GM12875 (cell line): ENCODE measurements at regions not wholly inside any gene's neighbourhood (a gene's known extent, or its start where the extent isn't known, plus 50 kb on each side); places are given as distances from the start of the nearest gene placed in this dataset.

Experiments used
- H3K4me3 ChIP-seq: one replicate; pipeline ENCODE4 v1.5.1; 2011; ENCODE audit warnings: low read depth, low read length, control low read depth
- TF ChIP-seq, protein P1 (sequence below): IDR thresholded peaks from 2 replicates; pipeline ENCODE4 v1.5.1; 2011; ENCODE audit warnings: low read depth, mild to moderate bottlenecking, control low read depth, inconsistent platforms, low read length, moderate library complexity, borderline replicate concordance; ENCODE audit not compliant: insufficient read depth

- TF ChIP-seq, protein P1, sequence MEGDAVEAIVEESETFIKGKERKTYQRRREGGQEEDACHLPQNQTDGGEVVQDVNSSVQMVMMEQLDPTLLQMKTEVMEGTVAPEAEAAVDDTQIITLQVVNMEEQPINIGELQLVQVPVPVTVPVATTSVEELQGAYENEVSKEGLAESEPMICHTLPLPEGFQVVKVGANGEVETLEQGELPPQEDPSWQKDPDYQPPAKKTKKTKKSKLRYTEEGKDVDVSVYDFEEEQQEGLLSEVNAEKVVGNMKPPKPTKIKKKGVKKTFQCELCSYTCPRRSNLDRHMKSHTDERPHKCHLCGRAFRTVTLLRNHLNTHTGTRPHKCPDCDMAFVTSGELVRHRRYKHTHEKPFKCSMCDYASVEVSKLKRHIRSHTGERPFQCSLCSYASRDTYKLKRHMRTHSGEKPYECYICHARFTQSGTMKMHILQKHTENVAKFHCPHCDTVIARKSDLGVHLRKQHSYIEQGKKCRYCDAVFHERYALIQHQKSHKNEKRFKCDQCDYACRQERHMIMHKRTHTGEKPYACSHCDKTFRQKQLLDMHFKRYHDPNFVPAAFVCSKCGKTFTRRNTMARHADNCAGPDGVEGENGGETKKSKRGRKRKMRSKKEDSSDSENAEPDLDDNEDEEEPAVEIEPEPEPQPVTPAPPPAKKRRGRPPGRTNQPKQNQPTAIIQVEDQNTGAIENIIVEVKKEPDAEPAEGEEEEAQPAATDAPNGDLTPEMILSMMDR = no peak
- no peak overlapping the region for H3K4me3 ChIP-seq
Observed at GRCh38 chr2:64262071-64262470, 117.9 kb upstream of the PELI1 start.

GRCh38 chr2:64262816-64263215 is 118.6 kb upstream of the PELI1 start:
- TF ChIP-seq, protein P1 = no peak
- H3K4me3 ChIP-seq = no peak overlapping the region

GRCh38 chr2:64263315-64263714 is 119.1 kb upstream of the PELI1 start:
- TF ChIP-seq, protein P1 = no peak
- H3K4me3 ChIP-seq = no peak overlapping the region

- no peak overlapping the region for H3K4me3 ChIP-seq
- TF ChIP-seq, protein P1 = no peak
Observed at GRCh38 chr2:64267699-64268098, 123.5 kb upstream of the PELI1 start.

GRCh38 chr2:64268330-64269048 is 124.3 kb upstream of the PELI1 start:
- no peak overlapping the region for H3K4me3 ChIP-seq
- TF ChIP-seq, protein P1 = no peak

DNA sequence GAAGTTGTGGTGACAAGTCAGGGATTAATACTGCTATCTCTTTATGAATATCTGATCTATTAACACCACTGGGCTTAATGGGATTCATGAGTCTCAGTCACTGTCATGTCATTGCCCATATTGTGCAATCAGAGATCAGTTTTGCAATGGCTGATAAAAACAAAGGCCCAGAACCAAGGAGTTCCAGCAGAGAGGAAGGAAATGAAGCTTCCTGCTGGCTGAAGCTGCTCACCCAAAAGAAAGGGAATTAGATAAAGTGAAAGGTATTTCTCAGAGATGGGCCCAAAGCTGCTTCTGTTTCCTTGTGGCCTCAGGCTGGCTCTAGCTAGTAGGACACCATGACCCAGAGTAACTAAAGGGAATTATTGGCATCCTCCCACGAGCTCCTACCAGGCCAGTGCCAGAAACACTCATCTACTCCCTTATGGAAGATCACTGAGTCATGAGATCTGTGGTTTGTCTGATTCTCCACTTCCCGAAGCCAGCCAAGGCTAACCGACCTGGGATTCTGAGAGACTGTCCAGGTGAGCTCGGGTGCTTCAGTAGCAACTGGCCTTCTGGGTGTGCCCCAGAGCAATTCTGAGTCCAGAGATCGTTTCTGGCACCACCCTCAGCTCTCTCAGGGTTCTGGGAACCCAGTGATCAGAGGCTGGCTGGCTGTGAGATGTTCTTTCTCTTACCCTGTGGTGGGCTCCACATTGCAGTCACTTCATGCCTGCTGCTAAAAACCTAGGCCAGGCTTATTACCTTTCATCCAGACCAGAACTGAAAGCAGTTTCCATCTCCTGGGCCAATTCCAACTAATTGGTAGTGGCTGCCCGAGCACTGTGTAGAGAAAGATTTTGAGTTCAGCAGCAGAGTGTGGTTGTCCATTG is 129.5 kb upstream of the PELI1 start:
- no peak overlapping the region for H3K4me3 ChIP-seq
- TF ChIP-seq, protein P1 = no peak
